ENCODE measurements at regions not wholly inside any gene's neighbourhood (a gene's known extent, or its start where the extent isn't known, plus 50 kb on each side); places are given as distances from the start of the nearest gene placed in this dataset.

- no peak for DNase-seq (ENCODE audit: low spot score)
- Mint-ChIP-seq H3K4me3 (no peak overlapping the region), H3K4me1 (no peaks in the 10 kb centered on the region; the same call in 2 of the 3 replicates), H3K27ac (no peak overlapping the region), H3K9me3 (no peaks in the 10 kb centered on the region), H3K27me3 (ENCODE audit: insufficient read depth, low read depth, poor library complexity) (peaks cover 2% of the 10 kb centered on the region), H3K36me3 (ENCODE audit: low read depth) (no peaks in the 10 kb centered on the region)
- no peak for ATAC-seq
- H3K27ac ChIP-seq (ENCODE audit: low read depth): no peak overlapping the region
- no peaks in the 10 kb centered on the region for H3K27me3 ChIP-seq (ENCODE audit: insufficient read depth)
- H3K4me2 ChIP-seq: no peak overlapping the region
- H4K20me1 ChIP-seq (replicated peaks; ENCODE audit: insufficient read depth): no peaks in the 10 kb centered on the region
- H2AFZ ChIP-seq: no peak overlapping the region
- 0 out of 2 replicates have a peak, but pooled peaks cover 4% of the 10 kb centered on the region for H3K9me2 ChIP-seq (ENCODE audit: insufficient read depth)
- H3K36me3 ChIP-seq (ENCODE audit: insufficient read depth): no peaks in the 10 kb centered on the region
- H3F3A ChIP-seq (replicated peaks; ENCODE audit: low read depth): no peaks in the 10 kb centered on the region
- H3K4me1 ChIP-seq (ENCODE audit: insufficient read depth): no peaks in the 10 kb centered on the region
- no peak overlapping the region for H3K4me3 ChIP-seq
- TF ChIP-seq POLR2AphosphoS5 (IDR thresholded peaks at IDR 0.05; ENCODE audit: low read depth) (no peak), JUNB (IDR thresholded peaks at IDR 0.05; ENCODE audit: unreplicated experiment) (no peak), ZNF331 (CRISPR knock-in tag; IDR thresholded peaks at IDR 0.05; ENCODE audit: low read depth) (no peak), CREB1 (CRISPR knock-in tag; IDR thresholded peaks at IDR 0.05; ENCODE audit: low read depth) (no peak), ETS1 (IDR thresholded peaks at IDR 0.05) (no peak), CTCF (conservative IDR thresholded peaks at IDR 0.05; ENCODE audit: low read depth in 2 of 2) (no peak), STAT1 (IDR thresholded peaks at IDR 0.05; ENCODE audit: unreplicated experiment) (no peak), EZH2phosphoT487 (IDR thresholded peaks at IDR 0.05; ENCODE audit: unreplicated experiment) (no peak)
- no peaks in the 10 kb centered on the region for H3K79me2 ChIP-seq (replicated peaks; ENCODE audit: insufficient read depth)
Measured at GRCh38 chr9:90306158-90306557, 336.5 kb downstream of the DIRAS2 start.

GRCh38 chr9:90307167-90307833 lies 335.3 kb downstream of the DIRAS2 start:
- no peak overlapping the region for H3K4me3 Mint-ChIP-seq
- Histone ChIP-seq H3K27me3 (ENCODE audit: insufficient read depth) (no peaks in the 10 kb centered on the region), H3K4me2 (no peak overlapping the region), H2AFZ (no peak overlapping the region; the same call in 1 of the 2 replicates), H3K9me2 (ENCODE audit: insufficient read depth) (0 out of 2 replicates have a peak, but pooled peaks cover 4% of the 10 kb centered on the region), H3K27ac (ENCODE audit: low read depth) (no peak overlapping the region), H3K4me1 (ENCODE audit: insufficient read depth) (no peaks in the 10 kb centered on the region), H3K4me3 (no peak overlapping the region), H3F3A (replicated peaks; ENCODE audit: low read depth) (no peaks in the 10 kb centered on the region), H3K36me3 (ENCODE audit: insufficient read depth) (no peaks in the 10 kb centered on the region), H3K79me2 (replicated peaks; ENCODE audit: insufficient read depth) (no peaks in the 10 kb centered on the region), H4K20me1 (replicated peaks; ENCODE audit: insufficient read depth) (no peaks in the 10 kb centered on the region)
- ATAC-seq (no peak), DNase-seq (ENCODE audit: low spot score) (no peak)
- H3K27ac Mint-ChIP-seq: no peak overlapping the region
- H3K27me3 Mint-ChIP-seq (ENCODE audit: insufficient read depth, low read depth, poor library complexity): peaks cover 2% of the 10 kb centered on the region
- no peaks in the 10 kb centered on the region for H3K36me3 Mint-ChIP-seq (ENCODE audit: low read depth)
- H3K4me1 Mint-ChIP-seq: no peaks in the 10 kb centered on the region
- no peak for TF ChIP-seq POLR2AphosphoS5 (IDR thresholded peaks at IDR 0.05; ENCODE audit: low read depth)
- TF ChIP-seq REST (IDR thresholded peaks at IDR 0.05; ENCODE audit: unreplicated experiment): no peak
- TF ChIP-seq NANOG (IDR thresholded peaks at IDR 0.05; ENCODE audit: borderline replicate concordance): no peak
- TF ChIP-seq JUNB (IDR thresholded peaks at IDR 0.05; ENCODE audit: unreplicated experiment): no peak
- no peaks in the 10 kb centered on the region for H3K9me3 Mint-ChIP-seq

Data from GM23338 (cell line).